GM23338 (cell line): ENCODE measurements at regions not wholly inside any gene's neighbourhood (a gene's known extent, or its start where the extent isn't known, plus 50 kb on each side); places are given as distances from the start of the nearest gene placed in this dataset.

ENCODE experiments used
- CREB1 ChIP-seq: fragments of 250-450 bp; sonication (Bioruptor Pico); IDR thresholded peaks from 2 replicates; pipeline ENCODE4 v1.5.0; 2020; ENCODE audit warnings: low read depth, mild to moderate bottlenecking, moderate library complexity
- EZH2 ChIP-seq: fragments of 200-600 bp; sonication (generic); IDR thresholded peaks from one replicate; pipeline ENCODE4 v1.8.0; 2017; ENCODE audit warnings: antibody characterized with exemption, mild to moderate bottlenecking, low read depth; ENCODE audit not compliant: unreplicated experiment
- JUNB ChIP-seq: IDR thresholded peaks from one replicate; pipeline ENCODE4 v1.6.1; 2016; ENCODE audit warnings: antibody characterized with exemption; ENCODE audit not compliant: unreplicated experiment
- POLR2AphosphoS5 ChIP-seq: IDR thresholded peaks from 2 replicates; pipeline ENCODE4 v1.6.1; 2016; ENCODE audit warnings: antibody characterized with exemption, low read depth
- REST ChIP-seq: IDR thresholded peaks from one replicate; pipeline ENCODE4 v1.6.1; 2018; ENCODE audit warnings: antibody characterized with exemption; ENCODE audit not compliant: unreplicated experiment
- TF ChIP-seq, protein P1 (sequence below), 2 experiments: fragments of 200-600 bp in 1 of 2; sonication (generic) in 1 of 2; conservative IDR thresholded peaks; 2 replicates each; pipeline versions ENCODE4 v1.5.1 to v1.6.1; 2016 to 2017; ENCODE audit warnings: antibody characterized with exemption in 2 of 2, low read depth in 2 of 2, mild to moderate bottlenecking in 2 of 2, moderate library complexity in 1 of 2

DNA sequence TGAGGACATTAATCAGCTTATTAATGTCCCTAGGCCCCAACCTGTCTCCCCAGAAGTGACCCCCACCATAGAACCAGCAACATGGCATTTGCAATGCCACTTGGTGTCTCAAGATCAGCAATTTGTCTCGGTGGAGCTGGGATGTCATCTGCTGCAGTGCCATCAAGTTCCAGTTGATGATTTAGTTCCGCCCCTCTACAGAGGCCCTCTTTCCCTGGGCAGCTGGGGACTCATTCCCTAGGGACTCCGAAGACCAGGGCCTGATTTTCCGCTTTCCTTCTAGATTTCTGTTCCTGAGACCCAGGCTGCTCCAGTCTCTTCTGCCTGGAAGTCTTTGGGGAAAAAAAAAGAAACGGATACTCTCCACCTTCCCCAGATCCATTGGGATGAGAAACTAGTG lies 122.5 kb upstream of the NANOS1 start:
- TF ChIP-seq, protein P1, sequence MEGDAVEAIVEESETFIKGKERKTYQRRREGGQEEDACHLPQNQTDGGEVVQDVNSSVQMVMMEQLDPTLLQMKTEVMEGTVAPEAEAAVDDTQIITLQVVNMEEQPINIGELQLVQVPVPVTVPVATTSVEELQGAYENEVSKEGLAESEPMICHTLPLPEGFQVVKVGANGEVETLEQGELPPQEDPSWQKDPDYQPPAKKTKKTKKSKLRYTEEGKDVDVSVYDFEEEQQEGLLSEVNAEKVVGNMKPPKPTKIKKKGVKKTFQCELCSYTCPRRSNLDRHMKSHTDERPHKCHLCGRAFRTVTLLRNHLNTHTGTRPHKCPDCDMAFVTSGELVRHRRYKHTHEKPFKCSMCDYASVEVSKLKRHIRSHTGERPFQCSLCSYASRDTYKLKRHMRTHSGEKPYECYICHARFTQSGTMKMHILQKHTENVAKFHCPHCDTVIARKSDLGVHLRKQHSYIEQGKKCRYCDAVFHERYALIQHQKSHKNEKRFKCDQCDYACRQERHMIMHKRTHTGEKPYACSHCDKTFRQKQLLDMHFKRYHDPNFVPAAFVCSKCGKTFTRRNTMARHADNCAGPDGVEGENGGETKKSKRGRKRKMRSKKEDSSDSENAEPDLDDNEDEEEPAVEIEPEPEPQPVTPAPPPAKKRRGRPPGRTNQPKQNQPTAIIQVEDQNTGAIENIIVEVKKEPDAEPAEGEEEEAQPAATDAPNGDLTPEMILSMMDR (conservative IDR thresholded peaks at IDR 0.05; ENCODE audit: low read depth in 2 of 2), result no peak
- TF ChIP-seq POLR2AphosphoS5 (no peak), EZH2 (no peak), JUNB (no peak), REST (no peak), CREB1 (CRISPR knock-in tag) (no peak)
